ENCODE measurements at regions not wholly inside any gene's neighbourhood (a gene's known extent, or its start where the extent isn't known, plus 50 kb on each side); places are given as distances from the start of the nearest gene placed in this dataset.

GRCh38 chr15:61661791-61662190 is 398.5 kb downstream of the VPS13C start:
- TF ChIP-seq CTCF (IDR thresholded peaks at IDR 0.05) (no peak), POLR2A (IDR thresholded peaks at IDR 0.05) (no peak)
